ENCODE measurements at regions not wholly inside any gene's neighbourhood (a gene's known extent, or its start where the extent isn't known, plus 50 kb on each side); places are given as distances from the start of the nearest gene placed in this dataset.
"Not testable (repeated sequence)": the region's sequence is repeated elsewhere in the genome, so short reads cannot be mapped to it uniquely, and the experiment has no call there.

DNA sequence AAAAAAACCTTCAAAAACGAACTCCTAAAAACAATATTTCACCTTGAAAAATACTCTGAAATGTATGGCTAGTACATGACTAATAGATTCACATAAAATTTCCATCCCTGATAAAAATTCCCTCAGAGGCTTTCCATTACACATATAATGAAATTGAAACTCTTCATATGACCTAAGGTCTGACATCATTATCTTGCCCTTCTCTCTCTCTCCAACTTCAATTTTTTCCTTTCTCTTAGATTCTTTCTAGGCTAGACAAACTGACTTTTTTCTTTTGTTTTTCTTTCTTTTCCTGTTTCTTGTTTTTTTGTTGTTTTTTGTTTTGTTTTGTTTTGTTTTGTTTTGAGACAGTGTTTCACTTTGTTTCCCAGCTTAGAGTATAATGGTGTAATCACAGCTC, 1220.5 kb downstream of the ROBO2 start:
- H3K4me3 ChIP-seq: no peak overlapping the region

DNA sequence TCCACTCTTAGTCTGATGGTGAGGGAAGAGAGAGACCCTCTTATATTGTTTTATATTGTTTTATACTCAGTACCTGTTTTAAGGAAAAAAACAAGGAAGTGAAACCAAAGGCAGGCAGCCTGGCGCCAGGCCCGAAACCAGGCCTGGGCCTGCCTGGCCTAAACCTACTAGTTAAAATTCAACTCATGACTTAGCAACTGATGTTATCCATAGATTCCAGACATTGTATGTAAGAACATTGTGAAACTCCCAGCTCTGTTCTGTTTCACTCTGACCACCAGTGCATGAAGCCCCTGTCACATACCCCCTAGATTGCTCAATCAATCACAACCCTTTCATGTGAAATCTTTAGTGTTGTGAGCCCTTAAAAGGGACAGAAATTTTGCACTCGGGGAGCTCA, 1226.7 kb downstream of the ROBO2 start:
- H3K4me3 ChIP-seq; H3K9me3 ChIP-seq; H3K9ac ChIP-seq (ENCODE audit: low read depth in 2 of 2, low read length in 2 of 2); H3K36me3 ChIP-seq; H3K27ac ChIP-seq; H3K4me1 ChIP-seq; H3K27me3 ChIP-seq; intact Hi-C loops (cut with DNase I); DNase-seq: not testable (repeated sequence)

More for the DNA sequence above, 1220.5 kb downstream of the ROBO2 start:
- no peak overlapping the region for H3K27ac ChIP-seq
- no peaks in the 10 kb centered on the region for H3K9me3 ChIP-seq
- no peak for DNase-seq
- H3K36me3 ChIP-seq: no peaks in the 10 kb centered on the region
- intact Hi-C loops (cut with DNase I): no loop called here
- no peak overlapping the region for H3K9ac ChIP-seq (ENCODE audit: low read depth in 2 of 2, low read length in 2 of 2)
- H3K4me1 ChIP-seq: no peaks in the 10 kb centered on the region
- no peaks in the 10 kb centered on the region for H3K27me3 ChIP-seq
- TF ChIP-seq CTCF (IDR thresholded peaks at IDR 0.05): no peak

GRCh38 chr3:78267235-78267634, 1227.3 kb downstream of the ROBO2 start:
- no peak for DNase-seq
- Histone ChIP-seq H3K9ac (ENCODE audit: low read depth in 2 of 2, low read length in 2 of 2) (no peak overlapping the region), H3K27ac (no peak overlapping the region), H3K9me3 (no peaks in the 10 kb centered on the region), H3K36me3 (no peaks in the 10 kb centered on the region), H3K27me3 (no peaks in the 10 kb centered on the region), H3K4me3 (no peak overlapping the region), H3K4me1 (no peaks in the 10 kb centered on the region)
- TF ChIP-seq CTCF (IDR thresholded peaks at IDR 0.05): no peak
- intact Hi-C loops (cut with DNase I): no loop called here

- Histone ChIP-seq H3K4me3 (no peak overlapping the region), H3K9ac (ENCODE audit: low read depth in 2 of 2, low read length in 2 of 2) (no peak overlapping the region), H3K27me3 (no peaks in the 10 kb centered on the region), H3K36me3 (no peaks in the 10 kb centered on the region), H3K9me3 (no peaks in the 10 kb centered on the region), H3K27ac (no peak overlapping the region), H3K4me1 (no peaks in the 10 kb centered on the region)
- no peak for TF ChIP-seq CTCF (IDR thresholded peaks at IDR 0.05)
- intact Hi-C loops (cut with DNase I): no loop called here
- no peak for DNase-seq
These were observed 1228.2 kb downstream of the ROBO2 start for GRCh38 chr3:78268087-78268486.

DNA sequence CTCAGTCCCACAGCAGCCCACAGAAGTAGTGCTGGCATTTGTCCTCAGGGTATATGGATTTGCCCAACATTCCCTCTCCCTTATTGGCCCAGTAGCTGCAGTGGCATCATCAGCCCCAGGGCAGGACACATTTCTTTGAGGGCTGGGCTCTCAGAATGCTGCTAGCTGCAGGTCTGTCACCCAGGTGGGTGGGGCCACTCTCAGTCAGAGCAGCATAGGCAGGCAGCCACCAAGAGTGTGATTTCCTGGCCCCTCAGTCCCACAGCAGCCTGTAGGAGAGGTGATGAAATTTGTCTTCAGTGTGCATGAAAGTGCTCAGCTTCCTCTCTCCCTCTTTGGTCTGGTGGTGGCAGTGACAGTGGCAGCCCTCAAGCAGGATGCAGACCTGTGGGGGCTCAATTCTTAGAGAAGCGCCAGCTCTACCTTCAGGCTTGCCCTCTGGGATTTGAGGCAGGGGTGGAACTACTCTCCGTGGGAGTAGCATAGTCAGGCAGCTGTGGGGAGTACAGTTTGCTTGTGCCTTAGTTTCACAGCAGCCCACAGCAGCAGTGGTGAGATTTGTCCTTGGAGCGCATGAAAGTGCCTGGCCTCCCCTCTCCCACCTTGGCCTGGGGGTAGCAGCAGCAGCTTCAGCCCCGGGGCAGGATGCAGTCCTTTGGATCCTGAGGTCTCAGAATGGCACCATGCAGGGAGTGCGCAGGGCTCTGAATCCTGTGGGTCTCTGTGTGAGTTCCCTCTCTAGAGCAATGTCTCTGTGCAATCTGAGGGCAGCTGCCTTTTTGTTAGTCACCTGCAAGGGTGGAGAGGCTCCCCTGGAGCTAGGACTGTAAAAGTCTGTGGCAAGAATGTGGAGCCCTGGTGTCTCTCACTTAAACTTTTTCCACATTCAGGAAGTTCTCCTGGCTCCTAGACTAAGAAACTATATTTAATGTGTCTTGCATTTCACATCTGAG, 1229.1 kb downstream of the ROBO2 start:
- intact Hi-C loops (cut with DNase I): no loop called here
- DNase-seq: no peak
- no peak for TF ChIP-seq CTCF (IDR thresholded peaks at IDR 0.05)
- H3K4me3 ChIP-seq: no peak overlapping the region
- H3K27ac ChIP-seq: no peak overlapping the region
- H3K27me3 ChIP-seq: no peaks in the 10 kb centered on the region
- H3K9ac ChIP-seq (ENCODE audit: low read depth in 2 of 2, low read length in 2 of 2): no peak overlapping the region
- H3K36me3 ChIP-seq: no peaks in the 10 kb centered on the region
- H3K9me3 ChIP-seq: no peaks in the 10 kb centered on the region
- H3K4me1 ChIP-seq: no peaks in the 10 kb centered on the region

DNA sequence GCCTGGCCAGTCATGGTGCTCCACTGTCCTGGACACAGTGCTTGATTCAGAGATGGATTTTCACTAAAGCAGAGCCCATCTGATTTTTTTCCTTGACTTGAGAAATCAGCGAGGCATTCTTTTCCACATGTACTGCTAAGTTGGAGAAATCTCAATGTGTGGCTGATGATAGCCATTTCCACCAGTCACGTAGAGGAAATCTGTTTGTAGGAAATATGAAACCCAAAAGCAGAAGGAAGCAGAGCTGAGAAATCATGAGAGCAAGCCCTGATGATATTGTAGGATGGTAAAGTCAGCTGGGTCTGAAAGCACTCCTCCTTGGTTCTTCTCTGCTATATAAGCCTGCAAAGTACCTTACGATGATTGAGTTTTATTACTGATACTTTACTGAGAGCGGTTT, 1233.4 kb downstream of the ROBO2 start:
- Histone ChIP-seq H3K4me3 (no peak overlapping the region), H3K27me3 (no peaks in the 10 kb centered on the region), H3K9ac (ENCODE audit: low read depth in 2 of 2, low read length in 2 of 2) (no peak overlapping the region), H3K9me3 (no peaks in the 10 kb centered on the region), H3K36me3 (no peaks in the 10 kb centered on the region), H3K4me1 (no peaks in the 10 kb centered on the region), H3K27ac (no peak overlapping the region)
- no peak for TF ChIP-seq CTCF (IDR thresholded peaks at IDR 0.05)
- intact Hi-C loops (cut with DNase I): no loop called here
- no peak for DNase-seq

Measured in colonic mucosa (tissue), 4 donors.